SK-N-SH treated with all-trans-retinoic acid at 6 μM for 48 hours (cell line): ENCODE measurements at regions not wholly inside any gene's neighbourhood (a gene's known extent, or its start where the extent isn't known, plus 50 kb on each side); places are given as distances from the start of the nearest gene placed in this dataset.

ENCODE experiments used
- ATAC-seq: fragments of 200-7000 bp; cut with Tn5 transposase; 3 replicates; pipeline ENCODE4 v1.9.1; 2020; ENCODE audit warnings: mild to moderate bottlenecking, moderate library complexity
- ARNTL ChIP-seq: fragments of 450-650 bp; formaldehyde crosslinking; IDR thresholded peaks from 2 replicates; pipeline ENCODE4 v1.5.0; 2020; ENCODE audit warnings: low read depth, mild to moderate bottlenecking, moderate library complexity, borderline replicate concordance
- BACH2 ChIP-seq: fragments of 250-450 bp; sonication (Bioruptor Pico); IDR thresholded peaks from 2 replicates; pipeline ENCODE4 v1.9.0; 2021; ENCODE audit warnings: mild to moderate bottlenecking, borderline replicate concordance
- CREB5 ChIP-seq: fragments of 250-450 bp; sonication (Bioruptor Pico); IDR thresholded peaks from 2 replicates; pipeline ENCODE4 v1.5.1; 2020; ENCODE audit warnings: low read depth, mild to moderate bottlenecking, moderate library complexity
- CSDC2 ChIP-seq: fragments of 250-450 bp; sonication (Bioruptor Pico); IDR thresholded peaks from 2 replicates; pipeline ENCODE4 v1.5.0; 2020; ENCODE audit warnings: mild to moderate bottlenecking, moderate library complexity
- CSRNP3 ChIP-seq: fragments of 250-450 bp; sonication (Bioruptor Pico); IDR thresholded peaks from 2 replicates; pipeline ENCODE4 v1.5.1; 2021; ENCODE audit warnings: mild to moderate bottlenecking, moderate library complexity
- ESRRG ChIP-seq: fragments of 250-450 bp; sonication (Bioruptor Pico); IDR thresholded peaks from 2 replicates; pipeline ENCODE4 v1.6.1; 2021; ENCODE audit warnings: mild to moderate bottlenecking
- GLIS3 ChIP-seq: fragments of 250-450 bp; sonication (Bioruptor Pico); IDR thresholded peaks from 2 replicates; pipeline ENCODE4 v1.5.0; 2020; ENCODE audit warnings: mild to moderate bottlenecking, moderate library complexity
- ISL1 ChIP-seq: fragments of 250-450 bp; sonication (Bioruptor Pico); IDR thresholded peaks from 2 replicates; pipeline ENCODE4 v2.1.2; 2022; ENCODE audit warnings: mild to moderate bottlenecking, moderate library complexity
- OSR1 ChIP-seq: fragments of 250-450 bp; sonication (Bioruptor Pico); IDR thresholded peaks from 2 replicates; pipeline ENCODE4 v1.8.0; 2022; ENCODE audit warnings: moderate library complexity, mild to moderate bottlenecking, inconsistent platforms
- PPARA ChIP-seq: fragments of 250-450 bp; sonication (Bioruptor Pico); IDR thresholded peaks from 2 replicates; pipeline ENCODE4 v1.5.0; 2020; ENCODE audit warnings: mild to moderate bottlenecking, borderline replicate concordance
- RARB ChIP-seq: fragments of 250-450 bp; sonication (Bioruptor Pico); IDR thresholded peaks from 2 replicates; pipeline ENCODE4 v1.8.0; 2021; ENCODE audit warnings: mild to moderate bottlenecking, moderate library complexity
- SNAI2 ChIP-seq: fragments of 250-450 bp; sonication (Bioruptor Pico); IDR thresholded peaks from 2 replicates; pipeline ENCODE4 v1.5.0; 2020; ENCODE audit warnings: mild to moderate bottlenecking, moderate library complexity
- TCF4 ChIP-seq: fragments of 250-450 bp; sonication (Bioruptor Pico); IDR thresholded peaks from 2 replicates; pipeline ENCODE4 v1.8.0; 2021; ENCODE audit warnings: mild to moderate bottlenecking, moderate library complexity, borderline replicate concordance
- TOX ChIP-seq: fragments of 250-450 bp; sonication (Bioruptor Pico); IDR thresholded peaks from 2 replicates; pipeline ENCODE4 v1.8.0; 2021; ENCODE audit warnings: mild to moderate bottlenecking, moderate library complexity, borderline replicate concordance
- TSHZ2 ChIP-seq: fragments of 250-450 bp; sonication (Bioruptor Pico); IDR thresholded peaks from 2 replicates; pipeline ENCODE4 v1.5.0; 2020; ENCODE audit warnings: mild to moderate bottlenecking, moderate library complexity
- ZC3H10 ChIP-seq: fragments of 250-450 bp; sonication (Bioruptor Pico); IDR thresholded peaks from 2 replicates; pipeline ENCODE4 v1.5.1; 2021; ENCODE audit warnings: mild to moderate bottlenecking, moderate library complexity
- ZFP3 ChIP-seq: fragments of 250-450 bp; sonication (Bioruptor Pico); IDR thresholded peaks from 2 replicates; pipeline ENCODE4 v1.5.0; 2020; ENCODE audit warnings: mild to moderate bottlenecking, moderate library complexity
- ZFP30 ChIP-seq: fragments of 450-650 bp; formaldehyde crosslinking; IDR thresholded peaks from 2 replicates; pipeline ENCODE4 v1.5.0; 2022; ENCODE audit warnings: mild to moderate bottlenecking, moderate library complexity
- ZNF565 ChIP-seq: fragments of 450-650 bp; formaldehyde crosslinking; conservative IDR thresholded peaks from 2 replicates; pipeline ENCODE4 v1.5.0; 2020; ENCODE audit warnings: low read depth, mild to moderate bottlenecking, moderate library complexity
- ZNF70 ChIP-seq: fragments of 450-650 bp; formaldehyde crosslinking; IDR thresholded peaks from 2 replicates; pipeline ENCODE4 v1.5.0; 2020; ENCODE audit warnings: mild to moderate bottlenecking, moderate library complexity
- TF ChIP-seq, protein P1 (sequence below): fragments of 250-450 bp; sonication (Bioruptor Pico); IDR thresholded peaks from 2 replicates; pipeline ENCODE4 v1.8.0; 2021; ENCODE audit warnings: low read depth, mild to moderate bottlenecking, moderate library complexity, borderline replicate concordance
- TF ChIP-seq, protein P2 (sequence below): fragments of 250-450 bp; sonication (Bioruptor Pico); IDR thresholded peaks from 2 replicates; pipeline ENCODE4 v1.8.0; 2020; ENCODE audit warnings: mild to moderate bottlenecking, moderate library complexity, borderline replicate concordance

DNA sequence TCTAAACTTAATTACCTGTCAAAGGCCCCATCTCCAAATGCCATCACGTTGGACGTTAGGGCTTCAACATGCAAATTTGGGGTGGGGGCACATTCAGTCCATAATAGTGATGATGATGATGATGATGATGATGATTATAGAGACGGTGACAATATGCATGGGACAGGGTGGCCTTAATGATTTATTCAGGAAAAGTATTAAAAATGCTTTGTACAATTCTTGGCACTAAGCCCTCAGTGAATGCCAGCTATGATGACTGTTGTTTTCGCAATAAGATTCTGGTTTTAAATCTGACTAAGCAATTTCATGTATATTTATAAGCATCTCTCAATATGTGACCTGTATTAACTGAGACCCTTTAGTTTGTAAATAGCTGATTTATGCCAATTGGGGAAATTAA, 106.3 kb downstream of the C16orf95 start (continued):
- TF ChIP-seq CREB5 (CRISPR knock-in tag) = no peak
- TF ChIP-seq TOX (CRISPR knock-in tag) = no peak

- ATAC-seq = no peak
- TF ChIP-seq CSRNP3 (CRISPR knock-in tag) (no peak), ZNF565 (CRISPR knock-in tag) (no peak), PPARA (CRISPR knock-in tag) (no peak), TCF4 (CRISPR knock-in tag) (no peak), ZNF70 (CRISPR knock-in tag) (no peak), RARB (no peak), BACH2 (CRISPR knock-in tag) (no peak), ZFP30 (CRISPR knock-in tag) (no peak), GLIS3 (CRISPR knock-in tag) (no peak), CREB5 (CRISPR knock-in tag) (no peak), CSDC2 (no peak), TOX (CRISPR knock-in tag) (no peak), SNAI2 (no peak), OSR1 (CRISPR knock-in tag) (no peak)
Observed at GRCh38 chr16:87212026-87212425, 105.2 kb downstream of the C16orf95 start.

DNA sequence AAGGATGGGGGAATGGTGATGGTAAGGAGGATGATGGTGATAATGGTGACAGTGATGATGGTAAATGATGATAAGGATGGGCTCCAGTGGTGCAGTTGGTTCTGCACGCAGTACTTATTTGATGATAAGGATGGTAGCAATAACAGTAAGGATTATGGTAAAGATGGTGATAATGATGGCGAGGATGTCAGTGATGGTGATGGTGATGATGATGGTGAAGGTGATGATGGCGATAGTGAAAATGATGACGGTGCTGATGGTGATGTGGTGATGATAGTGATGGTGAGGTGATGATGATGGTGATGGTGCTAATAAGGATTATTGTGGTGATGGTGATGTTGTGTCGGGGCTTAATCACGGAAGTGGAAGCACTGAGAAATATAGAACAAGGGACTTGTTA, 103.7 kb downstream of the C16orf95 start:
- ATAC-seq = no peak
- TF ChIP-seq SNAI2 (no peak), ESRRG (CRISPR knock-in tag) (no peak), BACH2 (CRISPR knock-in tag) (no peak), ZC3H10 (CRISPR knock-in tag) (no peak), TCF4 (CRISPR knock-in tag) (no peak), OSR1 (CRISPR knock-in tag) (no peak), CSRNP3 (CRISPR knock-in tag) (no peak), ISL1 (CRISPR knock-in tag) (no peak), ZFP3 (CRISPR knock-in tag) (no peak), TSHZ2 (no peak), GLIS3 (CRISPR knock-in tag) (no peak), ARNTL (CRISPR knock-in tag) (no peak), ZNF70 (CRISPR knock-in tag) (no peak), PPARA (CRISPR knock-in tag) (no peak), ZFP30 (CRISPR knock-in tag) (no peak)
- TF ChIP-seq, protein P1, sequence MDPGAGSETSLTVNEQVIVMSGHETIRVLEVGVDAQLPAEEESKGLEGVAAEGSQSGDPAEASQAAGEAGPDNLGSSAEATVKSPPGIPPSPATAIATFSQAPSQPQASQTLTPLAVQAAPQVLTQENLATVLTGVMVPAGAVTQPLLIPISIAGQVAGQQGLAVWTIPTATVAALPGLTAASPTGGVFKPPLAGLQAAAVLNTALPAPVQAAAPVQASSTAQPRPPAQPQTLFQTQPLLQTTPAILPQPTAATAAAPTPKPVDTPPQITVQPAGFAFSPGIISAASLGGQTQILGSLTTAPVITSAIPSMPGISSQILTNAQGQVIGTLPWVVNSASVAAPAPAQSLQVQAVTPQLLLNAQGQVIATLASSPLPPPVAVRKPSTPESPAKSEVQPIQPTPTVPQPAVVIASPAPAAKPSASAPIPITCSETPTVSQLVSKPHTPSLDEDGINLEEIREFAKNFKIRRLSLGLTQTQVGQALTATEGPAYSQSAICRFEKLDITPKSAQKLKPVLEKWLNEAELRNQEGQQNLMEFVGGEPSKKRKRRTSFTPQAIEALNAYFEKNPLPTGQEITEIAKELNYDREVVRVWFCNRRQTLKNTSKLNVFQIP = no peak
- TF ChIP-seq, protein P2, sequence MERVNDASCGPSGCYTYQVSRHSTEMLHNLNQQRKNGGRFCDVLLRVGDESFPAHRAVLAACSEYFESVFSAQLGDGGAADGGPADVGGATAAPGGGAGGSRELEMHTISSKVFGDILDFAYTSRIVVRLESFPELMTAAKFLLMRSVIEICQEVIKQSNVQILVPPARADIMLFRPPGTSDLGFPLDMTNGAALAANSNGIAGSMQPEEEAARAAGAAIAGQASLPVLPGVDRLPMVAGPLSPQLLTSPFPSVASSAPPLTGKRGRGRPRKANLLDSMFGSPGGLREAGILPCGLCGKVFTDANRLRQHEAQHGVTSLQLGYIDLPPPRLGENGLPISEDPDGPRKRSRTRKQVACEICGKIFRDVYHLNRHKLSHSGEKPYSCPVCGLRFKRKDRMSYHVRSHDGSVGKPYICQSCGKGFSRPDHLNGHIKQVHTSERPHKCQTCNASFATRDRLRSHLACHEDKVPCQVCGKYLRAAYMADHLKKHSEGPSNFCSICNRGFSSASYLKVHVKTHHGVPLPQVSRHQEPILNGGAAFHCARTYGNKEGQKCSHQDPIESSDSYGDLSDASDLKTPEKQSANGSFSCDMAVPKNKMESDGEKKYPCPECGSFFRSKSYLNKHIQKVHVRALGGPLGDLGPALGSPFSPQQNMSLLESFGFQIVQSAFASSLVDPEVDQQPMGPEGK (CRISPR knock-in tag) = no peak
- TF ChIP-seq, all 23 proteins: peak for 0
